ENCODE measurements at regions not wholly inside any gene's neighbourhood (a gene's known extent, or its start where the extent isn't known, plus 50 kb on each side); places are given as distances from the start of the nearest gene placed in this dataset.

- Histone ChIP-seq H3K27ac (ENCODE audit: low read depth, low read length) (no peak overlapping the region), H3K9ac (ENCODE audit: low read depth in 1 of 2, low read length in 2 of 2) (no peak overlapping the region), H3K36me3 (ENCODE audit: control insufficient read depth in 1 of 2, insufficient read depth in 2 of 2, low read length in 2 of 2) (no peaks in the 10 kb centered on the region), H3K9me3 (ENCODE audit: control insufficient read depth in 1 of 2, low read length in 2 of 2) (no peaks in the 10 kb centered on the region), H3K4me1 (ENCODE audit: control insufficient read depth in 1 of 2, insufficient read depth in 2 of 2, low read length in 2 of 2) (no peaks in the 10 kb centered on the region), H3K27me3 (ENCODE audit: control insufficient read depth in 1 of 2, insufficient read depth in 2 of 2, low read length in 2 of 2) (no peaks in the 10 kb centered on the region), H3K4me3 (ENCODE audit: low read depth in 1 of 2, low read length in 2 of 2) (no peak overlapping the region)
These were observed 102.6 kb upstream of the NEBL start for GRCh38 chr10:20999699-21000098.

GRCh38 chr10:20998036-20998435, 100.9 kb upstream of the NEBL start:
- Histone ChIP-seq H3K36me3 (ENCODE audit: control insufficient read depth in 1 of 2, insufficient read depth in 2 of 2, low read length in 2 of 2) (no peaks in the 10 kb centered on the region), H3K9ac (ENCODE audit: low read depth in 1 of 2, low read length in 2 of 2) (no peak overlapping the region), H3K4me1 (ENCODE audit: control insufficient read depth in 1 of 2, insufficient read depth in 2 of 2, low read length in 2 of 2) (no peaks in the 10 kb centered on the region), H3K27ac (ENCODE audit: low read depth, low read length) (no peak overlapping the region), H3K9me3 (ENCODE audit: control insufficient read depth in 1 of 2, low read length in 2 of 2) (no peaks in the 10 kb centered on the region), H3K27me3 (ENCODE audit: control insufficient read depth in 1 of 2, insufficient read depth in 2 of 2, low read length in 2 of 2) (no peaks in the 10 kb centered on the region), H3K4me3 (ENCODE audit: low read depth in 1 of 2, low read length in 2 of 2) (no peak overlapping the region)

DNA sequence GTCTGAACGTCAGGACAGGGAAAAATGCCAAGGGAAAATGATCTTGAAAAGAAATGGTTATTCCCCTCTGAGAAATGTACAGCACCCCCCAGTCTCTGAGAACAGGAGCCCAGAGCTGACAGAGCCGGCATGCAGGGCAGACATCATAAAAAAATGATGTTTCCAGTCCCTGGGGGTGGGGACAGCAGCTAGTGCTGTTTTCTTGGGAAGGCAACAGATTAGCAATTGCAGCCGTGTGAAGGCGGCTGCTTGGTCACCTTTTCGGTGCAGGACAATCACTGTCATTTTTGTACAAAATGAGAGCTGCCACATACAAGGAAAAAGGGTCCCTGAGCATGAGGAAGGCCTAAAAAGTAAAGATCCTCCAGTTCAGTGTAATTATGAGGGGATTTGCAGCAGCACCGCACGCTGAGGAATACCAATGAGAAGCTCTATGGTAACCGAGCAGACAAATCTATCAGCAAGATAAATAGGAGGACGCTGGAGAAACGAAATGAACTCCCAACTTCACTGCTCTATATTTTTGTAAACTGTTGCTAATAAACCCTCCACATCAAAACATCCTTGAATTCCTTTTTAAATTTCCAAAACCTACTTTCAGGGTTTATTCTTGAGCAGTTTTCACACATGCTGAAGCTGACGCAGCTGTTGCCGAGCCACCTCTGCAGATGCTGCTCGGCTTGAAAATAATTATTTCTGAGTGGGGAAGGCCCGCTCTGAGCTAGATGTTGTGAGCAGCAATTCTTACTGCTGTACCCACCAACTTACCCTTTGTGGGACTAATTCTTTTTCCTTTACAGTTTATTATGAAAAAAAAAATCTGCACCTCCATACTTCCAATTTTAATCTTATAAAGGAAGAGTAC, 98.2 kb upstream of the NEBL start:
- Histone ChIP-seq H3K27me3 (ENCODE audit: control insufficient read depth in 1 of 2, insufficient read depth in 2 of 2, low read length in 2 of 2) (no peaks in the 10 kb centered on the region), H3K4me3 (ENCODE audit: low read depth in 1 of 2, low read length in 2 of 2) (no peak overlapping the region)

DNA sequence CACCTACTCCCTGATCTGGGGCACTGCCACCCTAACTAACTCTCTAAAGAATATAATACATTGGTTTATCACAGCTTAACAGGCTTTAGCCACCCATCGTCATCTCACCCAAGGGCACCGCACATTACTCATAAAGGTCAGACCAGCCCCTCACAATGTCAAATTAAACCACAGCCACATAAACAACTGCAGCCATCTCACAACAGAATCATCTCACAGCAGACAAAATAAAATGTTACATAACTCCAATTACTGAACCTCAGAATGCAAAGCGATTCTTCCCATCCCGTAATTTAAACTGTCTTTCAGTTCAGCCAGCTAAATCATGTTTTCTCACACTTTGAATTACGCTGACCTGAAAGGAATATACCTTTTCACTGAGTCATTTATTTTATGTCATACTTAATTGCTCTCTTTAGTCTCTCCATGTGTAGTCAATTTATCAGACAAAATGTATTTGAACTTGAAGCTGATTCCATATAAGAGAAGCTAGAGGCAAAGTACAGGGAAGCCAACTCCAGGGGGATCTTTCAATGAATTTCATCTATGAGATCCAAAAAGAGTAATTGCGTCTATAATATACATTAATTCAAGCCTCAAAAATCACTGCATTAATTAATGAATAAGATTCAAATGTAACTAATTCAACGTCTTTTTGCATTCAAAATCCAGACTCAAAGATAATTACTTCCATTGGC, 96.9 kb upstream of the NEBL start:
- H3K4me3 ChIP-seq (ENCODE audit: low read depth in 1 of 2, low read length in 2 of 2), result no peak overlapping the region
- no peak overlapping the region for H3K27ac ChIP-seq (ENCODE audit: low read depth, low read length)
- no peaks in the 10 kb centered on the region for H3K36me3 ChIP-seq (ENCODE audit: control insufficient read depth in 1 of 2, insufficient read depth in 2 of 2, low read length in 2 of 2)
- H3K9ac ChIP-seq (ENCODE audit: low read depth in 1 of 2, low read length in 2 of 2), result no peak overlapping the region
- no peaks in the 10 kb centered on the region for H3K9me3 ChIP-seq (ENCODE audit: control insufficient read depth in 1 of 2, low read length in 2 of 2)
- no peaks in the 10 kb centered on the region for H3K27me3 ChIP-seq (ENCODE audit: control insufficient read depth in 1 of 2, insufficient read depth in 2 of 2, low read length in 2 of 2)
- H3K4me1 ChIP-seq (ENCODE audit: control insufficient read depth in 1 of 2, insufficient read depth in 2 of 2, low read length in 2 of 2), result no peaks in the 10 kb centered on the region

More for the DNA sequence above, 98.2 kb upstream of the NEBL start:
- H3K9me3 ChIP-seq (ENCODE audit: control insufficient read depth in 1 of 2, low read length in 2 of 2), result no peaks in the 10 kb centered on the region
- H3K9ac ChIP-seq (ENCODE audit: low read depth in 1 of 2, low read length in 2 of 2), result no peak overlapping the region
- H3K36me3 ChIP-seq (ENCODE audit: control insufficient read depth in 1 of 2, insufficient read depth in 2 of 2, low read length in 2 of 2), result no peaks in the 10 kb centered on the region
- no peaks in the 10 kb centered on the region for H3K4me1 ChIP-seq (ENCODE audit: control insufficient read depth in 1 of 2, insufficient read depth in 2 of 2, low read length in 2 of 2)
- H3K27ac ChIP-seq (ENCODE audit: low read depth, low read length), result no peak overlapping the region

DNA sequence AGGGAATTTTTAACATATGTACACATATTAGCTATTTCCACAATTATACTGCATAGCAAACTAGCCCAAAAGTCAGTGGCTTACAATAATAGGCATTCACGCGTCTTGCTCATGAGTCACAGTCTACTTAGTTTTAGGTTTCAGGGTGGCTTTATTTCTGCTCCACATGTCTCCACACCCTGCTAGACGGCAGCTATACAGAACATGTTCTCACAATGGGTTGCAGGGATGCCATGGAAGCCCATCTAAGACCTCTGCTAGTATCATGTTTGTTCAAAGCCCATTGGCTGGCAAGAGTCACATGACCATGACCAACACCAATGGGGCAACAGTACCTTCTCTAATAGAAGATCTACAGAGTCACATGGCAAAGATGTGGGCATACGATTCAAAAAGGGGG, 96.3 kb upstream of the NEBL start:
- Histone ChIP-seq H3K9ac (ENCODE audit: low read depth in 1 of 2, low read length in 2 of 2) (no peak overlapping the region), H3K4me3 (ENCODE audit: low read depth in 1 of 2, low read length in 2 of 2) (no peak overlapping the region), H3K4me1 (ENCODE audit: control insufficient read depth in 1 of 2, insufficient read depth in 2 of 2, low read length in 2 of 2) (no peaks in the 10 kb centered on the region), H3K36me3 (ENCODE audit: control insufficient read depth in 1 of 2, insufficient read depth in 2 of 2, low read length in 2 of 2) (no peaks in the 10 kb centered on the region), H3K27me3 (ENCODE audit: control insufficient read depth in 1 of 2, insufficient read depth in 2 of 2, low read length in 2 of 2) (no peaks in the 10 kb centered on the region), H3K27ac (ENCODE audit: low read depth, low read length) (no peak overlapping the region), H3K9me3 (ENCODE audit: control insufficient read depth in 1 of 2, low read length in 2 of 2) (no peaks in the 10 kb centered on the region)

GRCh38 chr10:20991526-20991925, 94.4 kb upstream of the NEBL start:
- H3K27me3 ChIP-seq (ENCODE audit: control insufficient read depth in 1 of 2, insufficient read depth in 2 of 2, low read length in 2 of 2), result no peaks in the 10 kb centered on the region
- H3K36me3 ChIP-seq (ENCODE audit: control insufficient read depth in 1 of 2, insufficient read depth in 2 of 2, low read length in 2 of 2), result no peaks in the 10 kb centered on the region
- no peak overlapping the region for H3K4me3 ChIP-seq (ENCODE audit: low read depth in 1 of 2, low read length in 2 of 2)
- no peaks in the 10 kb centered on the region for H3K9me3 ChIP-seq (ENCODE audit: control insufficient read depth in 1 of 2, low read length in 2 of 2)
- H3K27ac ChIP-seq (ENCODE audit: low read depth, low read length), result no peak overlapping the region
- no peaks in the 10 kb centered on the region for H3K4me1 ChIP-seq (ENCODE audit: control insufficient read depth in 1 of 2, insufficient read depth in 2 of 2, low read length in 2 of 2)
- no peak overlapping the region for H3K9ac ChIP-seq (ENCODE audit: low read depth in 1 of 2, low read length in 2 of 2)

DNA sequence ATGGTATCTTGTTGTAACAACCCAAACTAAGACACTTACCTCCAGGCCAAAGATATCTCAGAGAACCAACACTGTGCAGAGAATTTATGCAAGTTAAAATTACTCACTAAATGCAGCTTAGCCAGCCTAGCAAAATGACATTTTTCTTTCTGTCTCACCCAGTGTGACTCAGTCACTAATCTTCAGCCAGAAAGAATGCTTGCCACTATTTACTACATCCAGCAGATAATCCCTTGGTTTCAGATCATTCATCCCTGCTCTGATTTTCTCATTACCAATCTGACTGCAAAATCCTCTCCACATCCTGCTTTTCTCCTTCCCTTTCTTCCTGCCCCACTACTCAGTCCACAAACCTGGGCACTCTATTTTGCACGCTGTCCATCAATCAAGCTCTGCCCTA, 93.5 kb upstream of the NEBL start:
- Histone ChIP-seq H3K4me3 (ENCODE audit: low read depth in 1 of 2, low read length in 2 of 2) (no peak overlapping the region), H3K9me3 (ENCODE audit: control insufficient read depth in 1 of 2, low read length in 2 of 2) (no peaks in the 10 kb centered on the region), H3K27me3 (ENCODE audit: control insufficient read depth in 1 of 2, insufficient read depth in 2 of 2, low read length in 2 of 2) (no peaks in the 10 kb centered on the region), H3K27ac (ENCODE audit: low read depth, low read length) (no peak overlapping the region), H3K9ac (ENCODE audit: low read depth in 1 of 2, low read length in 2 of 2) (no peak overlapping the region), H3K36me3 (ENCODE audit: control insufficient read depth in 1 of 2, insufficient read depth in 2 of 2, low read length in 2 of 2) (no peaks in the 10 kb centered on the region), H3K4me1 (ENCODE audit: control insufficient read depth in 1 of 2, insufficient read depth in 2 of 2, low read length in 2 of 2) (peaks cover 0 to 7% of the 10 kb centered on the region in 2 donors)

DNA sequence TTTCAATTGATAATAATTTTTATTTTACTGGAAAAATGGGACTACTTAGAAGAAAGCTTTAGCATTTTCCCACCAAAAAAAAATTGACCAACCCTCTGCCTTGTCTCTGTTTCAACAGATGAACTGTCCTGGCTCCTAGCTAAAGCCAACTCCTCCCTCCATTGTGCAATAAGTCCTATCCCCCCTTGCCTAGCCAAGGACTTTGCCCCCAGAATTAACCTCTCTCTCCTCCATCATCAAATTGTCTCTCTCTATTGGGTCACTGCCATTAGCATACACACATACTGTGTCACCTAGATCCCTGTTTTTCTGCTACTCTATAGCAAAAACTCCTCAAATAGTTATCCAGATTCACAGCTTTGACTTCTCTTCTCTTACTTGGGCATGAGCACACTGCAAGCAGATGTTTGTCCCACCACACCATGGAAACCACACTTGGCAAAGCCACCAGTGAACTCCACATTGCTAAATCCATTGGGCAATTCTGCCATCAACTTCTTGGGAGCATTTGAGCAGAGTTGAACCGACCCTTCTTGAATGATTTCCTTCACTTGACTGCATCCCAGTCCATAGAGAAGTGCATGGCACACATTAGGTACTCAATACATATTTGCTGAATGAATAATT, 91.4 kb upstream of the NEBL start:
- H3K27ac ChIP-seq (ENCODE audit: low read depth, low read length), result no peak overlapping the region
- no peaks in the 10 kb centered on the region for H3K36me3 ChIP-seq (ENCODE audit: control insufficient read depth in 1 of 2, insufficient read depth in 2 of 2, low read length in 2 of 2)
- H3K27me3 ChIP-seq (ENCODE audit: control insufficient read depth in 1 of 2, insufficient read depth in 2 of 2, low read length in 2 of 2), result no peaks in the 10 kb centered on the region
- H3K9ac ChIP-seq (ENCODE audit: low read depth in 1 of 2, low read length in 2 of 2), result no peak overlapping the region
- H3K4me1 ChIP-seq (ENCODE audit: control insufficient read depth in 1 of 2, insufficient read depth in 2 of 2, low read length in 2 of 2), result peaks cover 4 to 15% of the 10 kb centered on the region in 2 donors
- no peaks in the 10 kb centered on the region for H3K9me3 ChIP-seq (ENCODE audit: control insufficient read depth in 1 of 2, low read length in 2 of 2)
- no peak overlapping the region for H3K4me3 ChIP-seq (ENCODE audit: low read depth in 1 of 2, low read length in 2 of 2)

DNA sequence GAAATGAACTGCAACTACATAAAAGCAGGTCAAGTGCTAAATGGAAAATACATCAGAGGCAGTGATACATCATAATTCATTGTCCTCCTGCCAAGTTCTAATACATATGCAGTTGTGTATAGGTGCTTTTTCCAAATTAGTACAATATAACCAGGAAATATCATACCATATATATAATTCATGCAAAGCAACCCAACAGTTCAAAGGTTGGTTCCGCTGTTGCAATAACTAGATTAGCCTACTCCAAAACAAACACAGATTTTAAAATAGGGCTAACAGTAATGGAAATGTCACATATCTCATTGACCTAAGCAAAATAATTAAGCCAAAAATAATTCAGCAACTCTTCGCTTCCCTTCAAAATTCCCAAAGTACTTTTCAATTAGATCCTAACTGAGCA, 88.9 kb upstream of the NEBL start:
- no peak overlapping the region for H3K9ac ChIP-seq (ENCODE audit: low read depth in 1 of 2, low read length in 2 of 2)
- H3K9me3 ChIP-seq (ENCODE audit: control insufficient read depth in 1 of 2, low read length in 2 of 2), result no peaks in the 10 kb centered on the region
- H3K27ac ChIP-seq (ENCODE audit: low read depth, low read length), result no peak overlapping the region
- H3K27me3 ChIP-seq (ENCODE audit: control insufficient read depth in 1 of 2, insufficient read depth in 2 of 2, low read length in 2 of 2), result no peaks in the 10 kb centered on the region
- no peak overlapping the region for H3K4me3 ChIP-seq (ENCODE audit: low read depth in 1 of 2, low read length in 2 of 2)
- peaks cover 4 to 15% of the 10 kb centered on the region in 2 donors for H3K4me1 ChIP-seq (ENCODE audit: control insufficient read depth in 1 of 2, insufficient read depth in 2 of 2, low read length in 2 of 2)
- no peaks in the 10 kb centered on the region for H3K36me3 ChIP-seq (ENCODE audit: control insufficient read depth in 1 of 2, insufficient read depth in 2 of 2, low read length in 2 of 2)

- no peak overlapping the region for H3K9ac ChIP-seq (ENCODE audit: low read depth in 1 of 2, low read length in 2 of 2)
These were observed 87.6 kb upstream of the NEBL start for GRCh38 chr10:20984662-20985061.

More at GRCh38 chr10:20984662-20985061, 87.6 kb upstream of the NEBL start:
- no peaks in the 10 kb centered on the region for H3K9me3 ChIP-seq (ENCODE audit: control insufficient read depth in 1 of 2, low read length in 2 of 2)
- H3K36me3 ChIP-seq (ENCODE audit: control insufficient read depth in 1 of 2, insufficient read depth in 2 of 2, low read length in 2 of 2), result no peaks in the 10 kb centered on the region
- H3K27me3 ChIP-seq (ENCODE audit: control insufficient read depth in 1 of 2, insufficient read depth in 2 of 2, low read length in 2 of 2), result no peaks in the 10 kb centered on the region
- H3K27ac ChIP-seq (ENCODE audit: low read depth, low read length), result no peak overlapping the region
- H3K4me1 ChIP-seq (ENCODE audit: control insufficient read depth in 1 of 2, insufficient read depth in 2 of 2, low read length in 2 of 2), result peaks cover 4 to 15% of the 10 kb centered on the region in 2 donors
- H3K4me3 ChIP-seq (ENCODE audit: low read depth in 1 of 2, low read length in 2 of 2), result no peak overlapping the region

Measured in duodenal mucosa (tissue), 2 donors.